ENCODE measurements at regions not wholly inside any gene's neighbourhood (a gene's known extent, or its start where the extent isn't known, plus 50 kb on each side); places are given as distances from the start of the nearest gene placed in this dataset.

- no peak overlapping the region for H3K4me3 ChIP-seq (ENCODE audit: low read depth, low read length)
- TF ChIP-seq ZIC2 (tag by site-specific recombination; IDR thresholded peaks at IDR 0.05) (no peak), REST (tag by site-specific recombination; IDR thresholded peaks at IDR 0.05) (no peak), CTCF (tag by site-specific recombination; IDR thresholded peaks at IDR 0.05) (no peak), ZNF362 (tag by site-specific recombination; IDR thresholded peaks at IDR 0.05) (no peak), ZNF211 (tag by site-specific recombination; IDR thresholded peaks at IDR 0.05; ENCODE audit: low read depth) (no peak), ZNF654 (tag by site-specific recombination; IDR thresholded peaks at IDR 0.05; ENCODE audit: low read depth) (no peak), ZNF610 (tag by site-specific recombination; IDR thresholded peaks at IDR 0.05; ENCODE audit: borderline replicate concordance) (no peak), ZNF184 (tag by site-specific recombination; IDR thresholded peaks at IDR 0.05) (no peak), ZNF19 (tag by site-specific recombination; IDR thresholded peaks at IDR 0.05; ENCODE audit: low read depth) (no peak), ZNF23 (tag by site-specific recombination; IDR thresholded peaks at IDR 0.05; ENCODE audit: borderline replicate concordance) (no peak), REPIN1 (tag by site-specific recombination; IDR thresholded peaks at IDR 0.05; ENCODE audit: low read depth) (no peak), ZNF664 (tag by site-specific recombination; IDR thresholded peaks at IDR 0.05) (no peak), YY1 (tag by site-specific recombination; IDR thresholded peaks at IDR 0.05) (no peak), AEBP2 (tag by site-specific recombination; IDR thresholded peaks at IDR 0.05; ENCODE audit: borderline replicate concordance) (no peak), GLI4 (tag by site-specific recombination; IDR thresholded peaks at IDR 0.05) (no peak), ZBTB6 (tag by site-specific recombination; IDR thresholded peaks at IDR 0.05) (no peak)
- H3K27ac ChIP-seq (ENCODE audit: extremely low read depth, low read depth, low read length) = no peak overlapping the region
- no peaks in the 10 kb centered on the region for H3K9me3 ChIP-seq (ENCODE audit: control insufficient read depth, insufficient read depth, low read depth, low read length)
- CTCF ChIA-PET = no interaction called here
- no peaks in the 10 kb centered on the region for H3K36me3 ChIP-seq (ENCODE audit: control insufficient read depth in 2 of 2, insufficient read depth in 1 of 2, low read length in 2 of 2)
- POLR2A ChIA-PET = no interaction called here
- peaks cover 9% of the 10 kb centered on the region for H3K4me1 ChIP-seq (ENCODE audit: control insufficient read depth, insufficient read depth, low read length)
Measured at GRCh38 chr5:128011339-128011738, 72.2 kb upstream of the SLC12A2 start.

GRCh38 chr5:128014578-128014977 is 69.0 kb upstream of the SLC12A2 start:
- POLR2A ChIA-PET = interaction anchor here (1.1 kb wide), 1 partner anchor 71 kb away, joined by 3 read pairs; no protein-coding TSS in a partner anchor
- no peak for TF ChIP-seq ZNF623 (tag by site-specific recombination; IDR thresholded peaks at IDR 0.05)
- no peak for TF ChIP-seq ZBTB44 (tag by site-specific recombination; IDR thresholded peaks at IDR 0.05)
- CTCF ChIA-PET = no interaction called here
- H3K4me3 ChIP-seq (ENCODE audit: low read depth, low read length) = no peak overlapping the region
- H3K36me3 ChIP-seq (ENCODE audit: control insufficient read depth in 2 of 2, insufficient read depth in 1 of 2, low read length in 2 of 2) = no peaks in the 10 kb centered on the region
- H3K9me3 ChIP-seq (ENCODE audit: control insufficient read depth, insufficient read depth, low read depth, low read length) = no peaks in the 10 kb centered on the region
- H3K27ac ChIP-seq (ENCODE audit: extremely low read depth, low read depth, low read length) = no peak overlapping the region
- H3K4me1 ChIP-seq (ENCODE audit: control insufficient read depth, insufficient read depth, low read length) = peaks cover 6% of the 10 kb centered on the region
